ENCODE measurements at regions not wholly inside any gene's neighbourhood (a gene's known extent, or its start where the extent isn't known, plus 50 kb on each side); places are given as distances from the start of the nearest gene placed in this dataset.

DNA sequence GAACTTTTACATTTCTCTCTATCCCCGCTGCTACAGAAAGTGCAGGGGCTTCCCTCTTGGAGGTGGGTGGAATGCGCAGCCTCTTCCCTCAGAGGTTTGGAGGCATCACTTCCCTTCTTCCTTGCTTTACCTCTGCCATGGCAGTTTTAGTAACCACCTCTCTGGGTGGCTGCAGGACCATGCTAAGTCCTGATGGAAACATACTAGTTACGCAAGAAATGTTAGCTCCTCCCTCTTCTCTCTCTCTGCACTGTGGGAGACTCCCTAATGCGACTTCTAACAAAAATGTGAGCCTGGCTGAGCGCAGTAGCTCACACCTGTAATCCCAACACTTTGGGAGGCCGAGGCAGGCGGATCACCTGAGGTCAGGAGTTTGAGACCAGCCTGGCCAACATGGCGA is 116.8 kb upstream of the RAB6C start:
- Histone ChIP-seq H3K4me2 (ENCODE audit: low read depth, low read length, poor library complexity, severe bottlenecking) (no peak overlapping the region), H3F3A (ENCODE audit: insufficient read depth) (no peaks in the 10 kb centered on the region), H3K27me3 (ENCODE audit: low read length) (no peaks in the 10 kb centered on the region), H3K4me3 (ENCODE audit: insufficient read depth, low read length, poor library complexity, severe bottlenecking) (no peak overlapping the region), H3K9me3 (ENCODE audit: insufficient read depth, low read length) (no peaks in the 10 kb centered on the region), H4K20me1 (ENCODE audit: low read depth, low read length) (no peaks in the 10 kb centered on the region), H3K27ac (ENCODE audit: low read depth, low read length) (no peak overlapping the region), H3K9ac (ENCODE audit: low read length) (no peak overlapping the region), H3K9me2 (replicated peaks; ENCODE audit: insufficient read depth, low read length) (no peaks in the 10 kb centered on the region), H3K36me3 (ENCODE audit: low read length) (no peaks in the 10 kb centered on the region), H2AFZ (ENCODE audit: low read depth, low read length, severe bottlenecking) (no peak overlapping the region), H3K79me2 (ENCODE audit: insufficient read depth, low read length) (no peaks in the 10 kb centered on the region)
- TF ChIP-seq EZH2phosphoT487 (conservative IDR thresholded peaks at IDR 0.05; ENCODE audit: low read length) = no peak
- TF ChIP-seq, protein P1, sequence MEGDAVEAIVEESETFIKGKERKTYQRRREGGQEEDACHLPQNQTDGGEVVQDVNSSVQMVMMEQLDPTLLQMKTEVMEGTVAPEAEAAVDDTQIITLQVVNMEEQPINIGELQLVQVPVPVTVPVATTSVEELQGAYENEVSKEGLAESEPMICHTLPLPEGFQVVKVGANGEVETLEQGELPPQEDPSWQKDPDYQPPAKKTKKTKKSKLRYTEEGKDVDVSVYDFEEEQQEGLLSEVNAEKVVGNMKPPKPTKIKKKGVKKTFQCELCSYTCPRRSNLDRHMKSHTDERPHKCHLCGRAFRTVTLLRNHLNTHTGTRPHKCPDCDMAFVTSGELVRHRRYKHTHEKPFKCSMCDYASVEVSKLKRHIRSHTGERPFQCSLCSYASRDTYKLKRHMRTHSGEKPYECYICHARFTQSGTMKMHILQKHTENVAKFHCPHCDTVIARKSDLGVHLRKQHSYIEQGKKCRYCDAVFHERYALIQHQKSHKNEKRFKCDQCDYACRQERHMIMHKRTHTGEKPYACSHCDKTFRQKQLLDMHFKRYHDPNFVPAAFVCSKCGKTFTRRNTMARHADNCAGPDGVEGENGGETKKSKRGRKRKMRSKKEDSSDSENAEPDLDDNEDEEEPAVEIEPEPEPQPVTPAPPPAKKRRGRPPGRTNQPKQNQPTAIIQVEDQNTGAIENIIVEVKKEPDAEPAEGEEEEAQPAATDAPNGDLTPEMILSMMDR (IDR thresholded peaks at IDR 0.05; ENCODE audit: insufficient read depth, low read length, poor library complexity, severe bottlenecking) = no peak

DNA sequence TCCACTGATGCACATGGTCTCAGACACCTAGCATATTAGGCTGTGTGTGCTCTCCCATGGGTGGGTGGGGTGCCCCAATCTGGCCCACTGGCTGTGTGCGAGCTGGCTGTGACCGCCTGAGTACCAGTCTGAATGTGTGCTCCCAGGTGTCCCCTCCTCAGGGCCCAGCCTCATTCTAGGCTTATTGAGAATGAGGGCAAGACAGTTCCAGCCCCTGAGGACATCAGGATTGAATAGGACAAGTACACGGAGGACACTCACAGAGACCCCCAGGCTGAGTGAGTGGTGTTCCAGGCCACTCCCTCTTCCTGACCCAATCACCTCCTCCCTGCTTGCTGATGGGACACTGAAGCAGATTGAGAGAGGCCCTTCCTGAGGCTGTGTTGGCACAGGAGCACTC is 116.1 kb upstream of the RAB6C start:
- Histone ChIP-seq H3K9ac (ENCODE audit: low read length) (no peak overlapping the region), H3K9me3 (ENCODE audit: insufficient read depth, low read length) (no peaks in the 10 kb centered on the region), H3K9me2 (replicated peaks; ENCODE audit: insufficient read depth, low read length) (no peaks in the 10 kb centered on the region), H3K4me3 (ENCODE audit: insufficient read depth, low read length, poor library complexity, severe bottlenecking) (no peak overlapping the region), H3K27me3 (ENCODE audit: low read length) (no peaks in the 10 kb centered on the region), H3K27ac (ENCODE audit: low read depth, low read length) (no peak overlapping the region), H4K20me1 (ENCODE audit: low read depth, low read length) (no peaks in the 10 kb centered on the region), H3K79me2 (ENCODE audit: insufficient read depth, low read length) (no peaks in the 10 kb centered on the region), H3K36me3 (ENCODE audit: low read length) (no peaks in the 10 kb centered on the region), H2AFZ (ENCODE audit: low read depth, low read length, severe bottlenecking) (no peak overlapping the region), H3F3A (ENCODE audit: insufficient read depth) (no peaks in the 10 kb centered on the region), H3K4me2 (ENCODE audit: low read depth, low read length, poor library complexity, severe bottlenecking) (no peak overlapping the region)
- TF ChIP-seq, protein P1 (IDR thresholded peaks at IDR 0.05; ENCODE audit: insufficient read depth, low read length, poor library complexity, severe bottlenecking) = no peak
- TF ChIP-seq EZH2phosphoT487 (conservative IDR thresholded peaks at IDR 0.05; ENCODE audit: low read length) = no peak

DNA sequence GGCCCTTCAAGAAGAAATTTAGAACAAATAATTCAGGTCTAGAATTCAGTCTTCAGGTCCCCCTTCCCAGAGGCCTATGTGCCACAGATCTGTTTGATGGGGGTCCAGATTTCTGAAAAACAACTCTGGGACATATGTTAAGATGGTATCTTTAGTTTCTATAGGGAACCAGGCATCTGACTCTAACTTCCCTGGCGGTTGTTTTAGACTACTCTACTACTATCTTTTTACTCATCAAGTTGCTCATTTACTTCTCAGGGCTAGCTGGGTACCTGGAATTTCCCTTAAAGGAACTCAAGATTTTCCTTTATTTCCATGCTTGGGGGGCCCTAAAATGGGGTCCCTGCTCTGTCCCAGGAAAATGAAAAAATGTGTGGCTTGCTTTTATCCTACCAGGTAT is 114.7 kb upstream of the RAB6C start:
- H4K20me1 ChIP-seq (ENCODE audit: low read depth, low read length) = no peaks in the 10 kb centered on the region
- H3K9me2 ChIP-seq (replicated peaks; ENCODE audit: insufficient read depth, low read length) = no peaks in the 10 kb centered on the region
- H3K4me3 ChIP-seq (ENCODE audit: insufficient read depth, low read length, poor library complexity, severe bottlenecking) = no peak overlapping the region
- H3K79me2 ChIP-seq (ENCODE audit: insufficient read depth, low read length) = no peaks in the 10 kb centered on the region
- no peaks in the 10 kb centered on the region for H3K27me3 ChIP-seq (ENCODE audit: low read length)
- H3K9me3 ChIP-seq (ENCODE audit: insufficient read depth, low read length) = no peaks in the 10 kb centered on the region
- no peak overlapping the region for H2AFZ ChIP-seq (ENCODE audit: low read depth, low read length, severe bottlenecking)
- H3F3A ChIP-seq (ENCODE audit: insufficient read depth) = no peaks in the 10 kb centered on the region
- no peaks in the 10 kb centered on the region for H3K36me3 ChIP-seq (ENCODE audit: low read length)
- H3K9ac ChIP-seq (ENCODE audit: low read length) = no peak overlapping the region
- TF ChIP-seq, protein P1 (IDR thresholded peaks at IDR 0.05; ENCODE audit: insufficient read depth, low read length, poor library complexity, severe bottlenecking) = no peak
- no peak for TF ChIP-seq EZH2phosphoT487 (conservative IDR thresholded peaks at IDR 0.05; ENCODE audit: low read length)
- H3K4me2 ChIP-seq (ENCODE audit: low read depth, low read length, poor library complexity, severe bottlenecking) = no peak overlapping the region
- H3K27ac ChIP-seq (ENCODE audit: low read depth, low read length) = no peak overlapping the region

DNA sequence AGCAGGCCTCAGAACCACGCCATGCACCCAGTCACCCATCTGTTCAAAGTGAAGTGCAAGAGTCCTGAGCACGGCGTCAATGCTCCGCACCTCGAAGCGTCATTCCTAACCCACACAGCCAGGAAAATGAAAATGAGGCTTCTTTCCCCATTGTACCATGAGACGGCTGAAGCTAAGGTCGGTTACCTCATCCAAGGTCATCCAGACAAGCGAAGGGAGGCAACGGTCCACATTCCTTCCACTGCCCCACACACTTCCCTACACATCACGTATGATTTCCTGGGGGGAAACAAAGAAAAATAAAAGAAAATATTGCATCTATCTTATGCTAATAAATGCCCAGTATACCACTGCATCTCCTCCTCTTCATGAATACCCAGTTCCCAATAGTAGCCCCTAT is 113.5 kb upstream of the RAB6C start:
- H3K36me3 ChIP-seq (ENCODE audit: low read length) = no peaks in the 10 kb centered on the region
- no peaks in the 10 kb centered on the region for H4K20me1 ChIP-seq (ENCODE audit: low read depth, low read length)
- no peak overlapping the region for H3K9ac ChIP-seq (ENCODE audit: low read length)
- no peak overlapping the region for H3K27ac ChIP-seq (ENCODE audit: low read depth, low read length)
- no peaks in the 10 kb centered on the region for H3K9me3 ChIP-seq (ENCODE audit: insufficient read depth, low read length)
- no peak overlapping the region for H3K4me2 ChIP-seq (ENCODE audit: low read depth, low read length, poor library complexity, severe bottlenecking)
- no peaks in the 10 kb centered on the region for H3K79me2 ChIP-seq (ENCODE audit: insufficient read depth, low read length)
- H3K27me3 ChIP-seq (ENCODE audit: low read length) = no peaks in the 10 kb centered on the region
- H3K4me3 ChIP-seq (ENCODE audit: insufficient read depth, low read length, poor library complexity, severe bottlenecking) = no peak overlapping the region
- H3F3A ChIP-seq (ENCODE audit: insufficient read depth) = no peaks in the 10 kb centered on the region
- H2AFZ ChIP-seq (ENCODE audit: low read depth, low read length, severe bottlenecking) = no peak overlapping the region
- H3K9me2 ChIP-seq (replicated peaks; ENCODE audit: insufficient read depth, low read length) = no peaks in the 10 kb centered on the region
- TF ChIP-seq EZH2phosphoT487 (conservative IDR thresholded peaks at IDR 0.05; ENCODE audit: low read length) = no peak
- TF ChIP-seq, protein P1 (IDR thresholded peaks at IDR 0.05; ENCODE audit: insufficient read depth, low read length, poor library complexity, severe bottlenecking) = no peak
